Jurkat, Clone E6-1 (cell line): ENCODE measurements at regions not wholly inside any gene's neighbourhood (a gene's known extent, or its start where the extent isn't known, plus 50 kb on each side); places are given as distances from the start of the nearest gene placed in this dataset.
"Not testable (repeated sequence)": the region's sequence is repeated elsewhere in the genome, so short reads cannot be mapped to it uniquely, and the experiment has no call there.

ENCODE experiments used
- DNase-seq: peaks from one replicate; pipeline ENCODE4 v3.0.0-alpha.2; 2011; ENCODE audit warnings: low read depth, low spot score
- H3K4me3 ChIP-seq: 2 replicates; pipeline ENCODE4 v1.5.1; 2011; ENCODE audit warnings: mild to moderate bottlenecking, low read length, control low read depth, moderate library complexity

DNA sequence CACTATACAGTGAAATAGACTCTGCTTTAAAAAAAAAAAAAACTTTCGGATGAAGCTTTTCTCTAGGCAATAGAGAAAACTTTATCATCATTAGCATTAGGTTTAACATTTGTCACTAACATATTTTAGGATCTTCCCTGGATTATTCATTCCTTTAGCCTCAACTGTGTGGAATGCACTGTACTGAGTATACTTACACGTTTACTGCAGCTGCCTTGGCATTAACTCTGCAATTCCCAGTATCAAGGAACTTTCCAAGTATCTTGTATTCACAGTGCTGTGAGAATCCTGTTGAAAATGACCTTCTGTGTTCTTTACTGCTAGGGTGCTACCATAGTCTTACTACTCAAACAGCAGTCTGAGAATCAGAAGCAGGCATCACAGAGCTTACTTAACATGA is 328.2 kb upstream of the COL3A1 start:
- no peak for DNase-seq
- H3K4me3 ChIP-seq, result no peak overlapping the region

DNA sequence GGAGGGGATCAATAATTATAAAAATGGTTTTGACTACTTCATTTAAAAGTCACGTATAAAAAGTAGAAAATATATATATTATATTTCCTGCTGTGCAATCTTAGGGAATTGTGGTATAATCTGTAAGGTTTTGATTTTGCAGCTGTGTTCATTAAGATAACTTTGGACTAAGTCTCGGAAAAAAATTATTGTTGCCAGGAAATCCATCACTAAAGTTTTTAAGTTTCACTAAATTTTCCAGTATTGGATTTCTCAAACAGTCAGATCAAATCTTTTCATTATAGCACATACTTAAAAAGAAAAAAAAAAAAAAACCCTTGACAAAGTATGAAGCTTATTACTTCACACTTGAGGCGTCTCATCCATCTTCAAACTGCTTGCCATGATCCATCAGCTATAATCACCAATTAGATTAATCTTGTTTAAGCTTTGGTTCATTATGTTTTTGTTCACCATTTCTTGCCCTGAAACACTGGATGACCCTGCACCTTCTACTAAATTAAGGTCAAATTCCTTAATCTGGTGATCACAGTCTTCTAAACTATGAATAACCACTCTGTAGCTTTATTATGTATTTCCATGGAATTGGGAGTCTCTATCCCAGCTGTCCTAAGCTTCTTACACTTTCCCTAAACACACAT is 326.6 kb upstream of the COL3A1 start:
- H3K4me3 ChIP-seq, result no peak overlapping the region
- no peak for DNase-seq

DNA sequence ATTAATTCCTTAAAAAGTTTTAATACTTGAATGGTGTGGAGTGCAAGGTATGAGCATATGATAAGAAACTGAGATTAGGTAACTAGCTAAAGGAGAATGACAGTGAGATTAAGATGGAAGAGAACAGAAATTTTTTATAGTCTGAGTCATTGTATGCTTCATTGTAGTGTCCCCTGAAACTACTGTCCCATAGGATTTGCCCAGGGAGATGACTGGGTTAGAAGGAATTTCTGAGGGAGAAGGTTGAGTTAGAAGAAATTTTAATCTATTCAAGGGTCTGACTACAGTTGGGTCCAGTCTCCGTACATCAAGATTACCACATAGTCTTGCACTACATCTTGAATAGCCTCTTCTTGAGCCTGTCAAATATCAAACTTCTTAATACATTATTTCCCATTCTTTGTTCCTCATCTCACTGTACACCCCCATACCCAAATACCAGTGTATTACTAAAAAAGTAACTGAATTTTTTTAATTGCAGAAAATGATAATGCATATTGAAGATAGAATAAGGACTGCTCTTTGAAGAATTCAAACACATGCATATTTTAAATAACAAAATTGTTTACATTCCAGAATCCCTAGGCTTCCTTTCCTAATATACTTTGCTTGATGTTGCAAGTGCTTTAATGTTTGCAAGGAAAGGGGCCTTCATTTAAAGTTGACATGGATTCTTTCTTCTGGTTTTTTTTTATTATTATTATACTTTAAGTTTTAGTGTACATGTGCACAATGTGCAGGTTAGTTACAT is 314.3 kb upstream of the COL3A1 start:
- DNase-seq, result no peak

DNA sequence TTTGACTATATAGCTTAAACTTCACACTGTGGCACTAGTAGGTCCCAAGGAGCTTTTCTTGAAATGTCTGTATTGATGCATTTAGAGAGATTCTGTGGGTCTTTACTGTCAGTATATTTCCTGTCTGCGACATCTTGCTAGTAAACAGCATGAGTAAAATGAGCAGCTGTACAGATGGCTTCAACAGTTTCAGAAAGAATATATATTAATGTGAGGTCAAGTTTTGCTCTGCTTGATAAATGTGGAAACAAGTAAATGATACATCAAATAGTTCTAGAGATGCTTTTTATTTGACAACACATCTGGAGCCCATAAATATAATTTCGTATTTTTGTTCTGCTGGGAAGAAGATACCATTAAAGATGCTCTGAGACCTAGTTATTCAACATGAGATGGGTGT is 310.9 kb upstream of the COL3A1 start:
- H3K4me3 ChIP-seq, result no peak overlapping the region
- DNase-seq, result no peak

More for the DNA sequence above, 314.3 kb upstream of the COL3A1 start:
- H3K4me3 ChIP-seq, result no peak overlapping the region

DNA sequence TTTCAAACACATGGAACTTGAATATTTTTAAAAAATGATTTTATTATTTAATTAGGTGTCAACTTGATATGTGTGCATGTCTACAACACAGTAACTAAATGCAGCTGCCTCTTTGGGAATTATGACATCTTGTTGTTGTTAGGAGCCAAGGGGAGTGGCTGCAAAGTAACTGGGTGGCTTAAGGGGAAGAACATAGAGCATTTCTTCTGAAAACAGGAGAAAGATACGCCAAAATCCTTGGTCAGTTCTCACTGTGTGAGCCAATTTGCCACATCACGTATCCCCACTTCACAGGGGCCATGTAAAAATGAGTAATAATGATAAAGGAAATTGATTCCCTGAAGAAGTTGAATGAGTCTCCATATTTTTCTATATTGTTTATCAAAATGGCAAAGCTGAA is 309.8 kb upstream of the COL3A1 start:
- no peak overlapping the region for H3K4me3 ChIP-seq
- no peak for DNase-seq

DNA sequence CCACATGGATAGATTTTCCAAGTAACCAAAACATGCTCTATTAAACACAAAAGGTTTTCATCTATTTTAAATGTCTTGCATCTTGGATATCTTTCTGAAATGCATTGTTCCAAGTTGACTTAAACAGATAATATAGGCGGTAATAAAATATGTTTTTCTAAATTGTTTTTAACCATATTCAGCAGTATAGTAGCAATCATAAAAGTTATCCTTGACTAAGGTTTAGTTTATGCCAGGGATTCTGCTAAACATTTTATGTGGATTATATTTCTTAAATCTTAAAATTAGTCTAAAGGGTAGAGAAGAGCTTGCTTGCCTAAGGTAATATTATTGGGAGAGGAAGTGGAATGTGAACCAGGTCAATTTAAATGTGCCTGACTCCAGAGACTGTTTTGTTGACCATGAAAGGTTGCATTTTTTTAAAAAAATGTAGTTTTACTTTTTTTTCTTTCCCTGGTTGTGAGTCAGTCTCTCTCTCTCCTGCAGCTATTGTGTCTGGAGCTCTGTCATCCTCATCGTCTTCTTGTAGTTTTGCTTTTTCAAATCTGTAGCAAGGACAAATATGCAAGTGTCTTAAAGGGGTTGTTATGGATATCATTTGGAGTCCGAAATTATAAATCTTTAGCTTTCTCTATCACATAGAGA is 309.1 kb upstream of the COL3A1 start:
- DNase-seq, result no peak
- H3K4me3 ChIP-seq, result no peak overlapping the region

DNA sequence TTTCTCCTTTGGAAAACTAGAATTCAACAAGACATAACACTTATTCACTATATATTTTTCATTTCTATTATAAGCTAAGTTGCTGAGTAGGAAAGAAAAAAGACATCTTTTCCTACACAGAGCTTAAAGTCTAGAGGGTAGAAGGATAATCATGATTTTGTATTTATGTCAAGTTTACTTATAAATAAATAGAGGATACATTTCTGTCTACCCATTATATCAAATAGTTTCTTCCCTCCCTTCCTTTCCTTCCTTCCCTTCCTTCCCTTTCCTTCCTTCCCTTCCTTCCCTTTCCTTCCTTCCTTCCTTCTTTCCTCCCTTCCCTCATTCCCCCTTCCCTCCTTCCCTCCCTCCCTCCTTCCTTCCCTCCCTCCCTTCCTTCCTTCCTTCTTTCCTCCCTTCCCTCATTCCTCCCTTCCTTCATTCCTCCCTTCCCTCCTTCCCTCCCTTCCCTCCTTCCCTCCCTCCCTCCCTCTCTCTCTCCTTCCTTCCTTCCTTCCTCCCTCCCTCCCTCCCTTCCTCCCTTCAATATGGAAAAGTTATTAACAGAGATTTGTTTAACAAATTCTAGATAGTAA is 308.4 kb upstream of the COL3A1 start:
- DNase-seq, result no peak

DNA sequence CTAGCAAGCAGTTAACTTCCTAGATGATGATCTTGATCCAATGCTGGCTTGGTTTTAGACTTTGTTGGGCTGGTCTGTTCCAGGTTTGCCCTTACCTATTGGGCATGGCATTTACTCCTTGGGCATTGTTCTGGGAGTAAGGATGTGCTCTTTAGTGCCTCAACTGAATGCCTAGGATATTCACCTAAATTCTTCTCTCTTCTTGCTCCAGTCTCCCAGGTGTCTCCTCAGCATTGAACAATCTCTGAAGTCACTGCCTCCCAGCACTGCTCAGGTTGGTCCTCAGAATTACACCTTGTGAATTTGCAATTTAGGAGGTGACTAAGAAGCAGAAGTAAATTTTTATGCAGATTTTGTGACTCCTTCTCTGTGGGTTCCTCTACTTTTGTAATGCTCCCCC is 307.7 kb upstream of the COL3A1 start:
- H3K4me3 ChIP-seq, result no peak overlapping the region
- DNase-seq, result no peak

More for the DNA sequence above, 308.4 kb upstream of the COL3A1 start:
- no peak overlapping the region for H3K4me3 ChIP-seq

DNA sequence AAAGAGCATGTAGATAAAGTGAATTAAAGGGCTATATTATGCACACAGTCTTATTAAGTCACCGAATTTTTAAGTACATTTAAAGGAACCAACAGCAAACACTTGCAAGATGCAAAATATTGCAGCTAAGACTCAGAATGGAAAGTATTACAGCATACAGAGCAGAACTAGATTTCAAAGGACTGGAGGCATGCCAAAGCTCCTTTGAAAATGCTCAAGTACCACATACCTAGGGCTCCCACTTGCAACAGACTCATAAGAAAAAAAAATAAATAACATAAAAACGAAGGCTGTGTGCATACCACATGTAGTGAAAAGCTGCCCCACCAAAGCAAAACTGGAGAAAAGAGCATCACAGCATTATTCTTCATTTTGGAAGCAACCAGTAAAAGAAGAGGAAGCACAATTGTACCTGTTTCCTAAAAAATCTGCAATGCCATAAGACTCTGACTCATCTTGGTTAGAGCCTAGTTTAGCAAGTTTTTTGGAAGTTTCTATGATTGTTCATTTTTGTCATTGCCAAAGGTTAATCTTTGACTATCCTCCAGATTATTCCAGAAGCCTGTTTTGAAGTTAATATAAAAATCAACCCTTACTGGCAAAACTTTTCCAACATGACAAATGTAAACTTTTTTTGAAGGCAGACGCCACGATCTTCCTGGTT is 306.0 kb upstream of the COL3A1 start:
- no peak overlapping the region for H3K4me3 ChIP-seq
- peak; percentile 20 for DNase-seq

DNA sequence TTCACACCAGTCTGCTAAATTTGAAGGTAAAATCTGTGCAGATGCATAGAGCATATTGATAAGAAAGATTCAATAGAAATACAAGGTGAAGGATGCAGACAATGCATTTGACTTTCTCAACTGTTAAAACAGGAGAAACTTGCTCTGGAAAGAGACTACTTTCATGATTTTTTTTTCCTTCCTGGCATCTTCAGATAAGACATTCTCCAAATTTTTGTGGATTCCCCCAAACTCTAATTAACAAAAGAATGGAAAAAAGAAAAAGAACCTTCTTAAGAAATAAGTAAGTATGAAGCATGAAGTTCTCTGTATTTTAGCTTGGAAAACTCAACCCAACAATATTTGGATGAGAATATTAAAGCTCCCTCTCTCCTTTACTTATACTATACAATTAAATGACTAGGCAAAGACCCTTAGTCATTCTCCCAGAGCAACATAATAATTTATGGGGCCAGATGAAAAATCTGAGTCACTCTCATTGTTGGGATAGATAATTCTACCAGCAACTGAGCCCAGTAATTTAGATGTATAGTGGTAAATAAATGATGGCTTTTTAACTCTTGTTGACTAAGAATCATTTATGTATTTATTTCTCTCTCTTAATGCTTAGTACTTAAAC is 298.7 kb upstream of the COL3A1 start:
- no peak overlapping the region for H3K4me3 ChIP-seq
- no peak for DNase-seq

DNA sequence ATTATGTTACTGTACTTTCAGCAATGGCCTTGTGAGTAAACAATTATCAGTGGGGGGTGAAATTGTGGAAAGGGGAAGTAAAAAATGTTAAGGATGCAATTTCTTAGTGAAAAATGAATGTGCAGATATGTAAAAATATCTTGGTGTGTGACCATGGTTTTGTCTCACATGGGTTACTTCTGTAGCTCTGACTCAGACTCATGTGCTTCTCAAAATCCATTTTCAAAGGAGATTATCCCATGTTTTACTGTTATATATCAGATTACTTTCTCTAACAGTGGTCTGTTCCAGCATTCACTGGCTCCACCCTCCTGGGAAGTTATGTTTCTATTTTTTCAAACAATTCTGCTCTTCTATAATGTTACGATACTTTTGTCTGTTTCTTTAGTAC is 298.2 kb upstream of the COL3A1 start:
- no peak overlapping the region for H3K4me3 ChIP-seq
- DNase-seq, result no peak

DNA sequence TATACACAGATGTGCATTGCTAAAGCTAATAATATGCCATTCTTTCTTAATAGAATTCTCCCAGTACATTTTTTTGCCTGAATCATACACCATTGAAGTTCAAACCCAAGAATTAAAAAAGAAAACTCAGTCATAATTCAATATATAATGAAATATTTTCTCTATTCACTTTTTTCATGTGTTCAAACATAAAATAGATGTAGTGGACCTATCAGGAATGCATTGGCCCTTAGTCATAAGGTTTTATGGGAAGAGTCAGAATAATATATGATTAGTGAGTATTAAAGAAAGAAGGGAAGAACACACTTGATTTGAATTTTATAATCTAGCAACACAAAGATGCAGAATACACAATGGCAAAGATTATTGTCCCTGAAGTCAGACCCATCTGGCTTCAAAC is 297.0 kb upstream of the COL3A1 start:
- no peak for DNase-seq
- H3K4me3 ChIP-seq, result no peak overlapping the region

DNA sequence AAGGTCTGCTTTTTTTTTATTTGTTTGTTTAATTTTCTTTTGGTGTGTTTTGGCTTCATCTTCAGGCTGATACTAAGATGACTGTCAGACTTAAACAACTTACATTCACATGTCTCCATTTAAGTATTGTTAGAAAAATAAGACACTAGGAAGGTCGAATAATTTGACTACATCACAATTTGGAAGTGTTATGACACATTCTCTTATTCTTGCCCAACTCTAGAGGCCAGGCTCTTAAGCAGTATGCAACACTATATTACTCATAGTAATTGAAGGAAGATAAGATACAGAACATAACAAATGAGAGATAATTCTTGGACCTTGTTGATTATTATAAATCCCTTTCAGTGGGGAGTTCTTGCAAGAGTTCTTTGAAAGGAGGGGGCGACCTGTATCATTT is 295.3 kb upstream of the COL3A1 start:
- no peak for DNase-seq
- no peak overlapping the region for H3K4me3 ChIP-seq

DNA sequence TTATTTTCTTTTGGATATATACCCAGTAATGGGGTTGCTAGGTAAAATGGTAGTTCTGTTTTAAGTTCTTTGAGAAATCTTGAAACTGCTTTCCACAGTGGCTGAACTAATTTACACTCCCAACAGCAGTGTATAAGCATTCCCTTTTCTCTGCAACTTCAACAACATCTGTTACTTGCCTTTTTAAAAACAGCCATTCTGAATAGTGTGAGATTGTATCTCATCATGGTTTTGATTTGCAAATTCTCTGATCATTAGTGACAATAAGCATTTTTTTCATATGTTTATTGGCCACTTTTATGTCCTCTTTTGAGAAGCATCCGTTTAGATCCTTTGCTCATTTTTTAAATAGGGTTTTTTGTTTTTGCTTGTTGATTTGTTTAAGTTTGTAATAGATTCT is 291.3 kb upstream of the COL3A1 start:
- DNase-seq, result no peak
- H3K4me3 ChIP-seq, result no peak overlapping the region

DNA sequence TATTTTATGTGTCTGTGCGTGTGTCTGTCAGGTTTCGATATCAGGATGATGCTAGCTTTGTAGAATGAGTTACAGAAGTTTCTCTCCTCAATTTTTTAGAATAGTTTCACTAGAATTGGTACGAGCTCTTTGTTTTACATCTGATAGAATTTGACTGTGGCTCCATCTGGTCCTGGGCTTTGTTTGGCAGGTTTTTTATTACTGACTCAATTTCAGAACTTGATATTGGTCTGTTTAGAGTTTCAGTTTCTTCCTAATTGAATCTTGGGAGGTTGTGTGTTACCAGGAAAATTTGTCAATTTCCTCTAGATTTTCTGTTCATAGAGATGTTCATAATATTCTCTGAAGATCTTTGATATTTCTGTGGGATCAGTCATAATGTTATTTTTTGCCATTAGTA is 289.4 kb upstream of the COL3A1 start:
- DNase-seq, result no peak
- no peak overlapping the region for H3K4me3 ChIP-seq

DNA sequence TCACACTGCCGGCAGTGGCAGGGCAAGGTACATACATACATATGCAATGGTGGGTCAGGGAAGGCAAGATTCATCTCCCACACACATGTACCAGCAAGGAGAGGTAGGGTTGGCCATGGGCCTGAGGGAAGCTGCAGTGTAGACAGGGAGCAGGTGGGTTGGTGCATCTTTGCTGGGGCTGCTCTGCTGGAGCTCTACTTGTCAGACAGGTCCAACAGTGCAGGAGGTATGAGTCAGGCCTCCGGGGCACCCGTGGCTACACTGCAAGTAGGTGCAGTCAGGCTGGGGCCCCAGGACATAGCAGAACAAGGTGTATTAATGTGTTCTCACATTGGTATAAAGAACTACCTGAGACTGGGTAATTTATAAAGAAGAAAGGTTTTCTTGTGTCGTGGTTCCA is 281.1 kb upstream of the COL3A1 start:
- no peak for DNase-seq

DNA sequence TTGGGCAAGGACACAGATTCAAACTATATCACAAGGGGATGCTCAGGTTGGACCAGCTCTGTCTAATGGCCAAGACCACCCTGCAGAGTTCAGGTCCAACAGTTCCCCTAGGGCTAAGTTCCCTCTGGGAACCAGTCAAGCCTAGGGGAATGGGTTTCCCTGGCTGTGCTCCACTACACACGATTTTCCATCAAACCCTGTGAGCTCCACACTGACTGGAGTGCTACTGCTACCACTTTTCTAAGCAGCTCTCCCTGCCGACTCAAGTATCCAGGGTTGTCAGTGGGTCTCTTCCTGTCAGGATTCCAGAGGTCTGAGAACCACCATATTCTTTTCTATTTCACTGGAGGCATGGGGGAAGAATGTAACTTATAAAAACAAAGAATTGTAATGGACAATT is 280.4 kb upstream of the COL3A1 start:
- no peak overlapping the region for H3K4me3 ChIP-seq
- DNase-seq, result no peak

More for the DNA sequence above, 281.1 kb upstream of the COL3A1 start:
- no peak overlapping the region for H3K4me3 ChIP-seq

DNA sequence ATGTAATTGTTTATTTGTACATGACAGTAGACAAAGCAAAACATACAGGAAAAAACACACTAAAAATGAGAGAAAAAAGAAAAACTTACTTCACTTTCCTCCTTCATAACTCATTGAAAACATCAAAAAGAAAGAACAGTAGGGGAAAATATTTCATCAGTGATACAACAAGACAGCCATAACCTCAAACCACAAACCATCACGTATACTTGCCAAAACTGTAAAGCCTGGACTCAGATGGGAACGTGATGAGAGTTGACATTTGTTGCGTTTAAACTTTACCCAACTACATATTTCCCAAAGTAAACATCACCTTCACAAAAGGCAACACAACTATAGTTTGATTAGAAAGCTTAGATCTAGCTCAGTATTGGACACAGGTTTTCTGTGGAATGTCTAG is 278.2 kb upstream of the COL3A1 start:
- DNase-seq, result peak; percentile 36
- H3K4me3 ChIP-seq, result no peak overlapping the region

DNA sequence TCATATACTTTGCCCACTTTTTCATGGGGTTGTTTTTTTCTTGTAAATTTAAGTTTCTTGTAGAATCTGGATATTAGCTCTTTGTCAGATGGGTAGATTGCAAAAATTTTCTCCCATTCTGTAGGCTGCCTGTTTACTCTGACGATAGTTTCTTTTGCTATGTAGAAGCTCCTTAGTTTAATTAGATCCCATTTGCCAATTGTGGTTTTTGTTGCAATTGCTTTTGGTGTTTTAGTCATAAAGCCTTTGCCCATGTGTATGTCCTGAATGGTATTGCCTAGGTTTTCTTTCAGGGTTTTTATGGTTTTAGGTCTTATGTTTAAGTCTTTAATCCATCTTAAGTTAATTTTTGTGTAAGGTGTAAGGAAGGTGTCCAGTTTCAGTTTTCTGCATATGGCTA is 276.0 kb upstream of the COL3A1 start:
- DNase-seq, H3K4me3 ChIP-seq: not testable (repeated sequence)
